Left kidney (tissue), 1 donor: ENCODE measurements at regions not wholly inside any gene's neighbourhood (a gene's known extent, or its start where the extent isn't known, plus 50 kb on each side); places are given as distances from the start of the nearest gene placed in this dataset.

Experiments
- DNase-seq: peaks from one replicate; pipeline ENCODE4 v3.0.0-alpha.2; 2013

DNA sequence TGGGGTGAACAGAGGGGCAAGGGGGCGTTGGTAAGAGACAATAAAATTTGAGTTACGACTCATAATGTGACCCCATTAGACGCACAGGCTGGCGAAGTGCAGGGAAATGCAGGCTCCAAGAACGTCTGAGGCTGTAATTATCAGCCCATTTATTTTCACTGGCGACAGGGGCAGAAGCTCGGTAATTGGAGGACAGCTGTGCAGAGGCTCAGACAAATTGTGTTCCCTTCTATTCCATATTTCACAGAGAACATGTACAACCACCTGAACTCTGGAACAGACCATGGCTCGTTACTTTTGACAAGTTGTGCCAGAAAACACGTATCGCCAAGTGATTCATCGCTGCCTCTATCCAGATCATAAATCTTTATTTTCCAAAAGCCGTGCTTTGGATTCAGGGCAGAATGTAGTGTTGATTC is 137.3 kb upstream of the FRMD4A start:
- peak; percentile 36 for DNase-seq

DNA sequence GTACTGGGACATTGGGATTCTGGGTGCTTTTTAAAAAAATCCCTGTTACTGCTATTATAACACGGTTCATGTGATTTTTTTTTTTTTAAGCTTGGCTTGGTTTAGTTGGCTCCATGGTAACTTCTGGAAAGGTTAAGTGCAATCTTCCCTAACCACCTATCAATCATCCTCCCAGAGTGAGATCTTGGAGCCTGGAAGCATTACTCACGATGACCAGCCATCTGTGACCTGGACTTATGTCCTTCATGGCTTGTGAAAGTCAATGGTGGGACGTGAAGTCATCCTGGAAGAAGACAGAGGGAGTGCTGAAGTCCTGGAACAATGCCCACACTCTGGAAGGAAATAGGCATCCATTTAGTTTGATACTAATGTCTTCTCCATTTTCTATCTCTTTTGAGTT is 135.5 kb upstream of the FRMD4A start:
- DNase-seq = peak; percentile 28

DNA sequence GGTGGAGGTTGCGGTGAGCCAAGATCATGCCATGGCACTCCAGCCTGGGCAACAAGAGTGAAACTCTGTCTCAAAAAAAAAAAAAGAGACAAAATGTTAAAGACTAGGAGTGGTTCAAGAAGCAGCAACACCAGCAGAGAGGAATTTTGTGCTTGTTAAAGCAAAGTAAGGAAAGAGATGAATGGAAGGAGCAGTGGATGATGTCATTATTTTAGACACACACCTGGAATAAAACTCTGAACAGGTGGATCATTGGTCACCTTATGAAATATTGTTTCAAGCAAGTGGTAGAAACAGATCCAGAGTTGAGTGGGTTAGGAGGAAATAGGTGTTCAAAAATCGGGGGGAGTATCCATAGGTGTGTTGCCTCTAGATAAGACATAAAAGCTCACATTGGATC is 129.7 kb upstream of the FRMD4A start:
- no peak for DNase-seq

DNA sequence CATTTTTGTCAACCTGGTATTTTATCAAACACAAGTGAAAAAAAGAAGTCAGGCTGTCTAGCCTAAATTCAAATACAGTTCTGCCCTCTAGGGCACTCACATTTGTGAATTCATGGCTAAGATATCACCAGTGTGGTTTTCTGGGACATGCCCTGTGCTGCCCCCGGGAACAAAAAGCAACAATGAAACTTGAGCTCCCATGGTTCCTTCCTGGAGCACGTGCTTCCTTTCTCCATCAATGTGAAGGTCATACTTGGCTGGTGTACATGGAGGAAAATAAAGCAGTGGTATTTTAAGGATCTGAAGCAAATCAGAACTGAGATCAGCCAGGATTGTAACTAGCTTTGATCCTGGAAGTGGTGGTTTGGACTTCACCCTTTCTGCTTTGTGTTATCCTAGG is 128.9 kb upstream of the FRMD4A start:
- DNase-seq = no peak

DNA sequence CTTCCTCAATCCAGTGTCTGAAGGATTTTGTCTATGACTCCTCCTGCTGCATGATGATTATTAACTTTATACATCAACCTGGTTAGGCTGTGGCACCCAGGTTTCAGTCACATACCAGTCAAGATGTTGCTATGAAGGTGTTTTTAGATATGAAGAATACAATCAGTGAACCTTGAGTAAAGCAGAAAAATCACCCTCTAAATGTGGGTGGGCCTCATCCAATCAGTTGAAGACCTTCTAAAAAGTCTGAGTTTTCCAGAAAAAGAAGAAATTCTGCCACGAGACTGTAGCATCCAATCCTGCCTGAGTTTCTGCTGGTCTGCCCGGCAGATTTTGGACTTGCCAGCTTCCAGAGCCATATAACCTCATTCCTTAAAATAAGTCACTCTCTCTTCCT is 126.1 kb upstream of the FRMD4A start:
- DNase-seq = no peak

DNA sequence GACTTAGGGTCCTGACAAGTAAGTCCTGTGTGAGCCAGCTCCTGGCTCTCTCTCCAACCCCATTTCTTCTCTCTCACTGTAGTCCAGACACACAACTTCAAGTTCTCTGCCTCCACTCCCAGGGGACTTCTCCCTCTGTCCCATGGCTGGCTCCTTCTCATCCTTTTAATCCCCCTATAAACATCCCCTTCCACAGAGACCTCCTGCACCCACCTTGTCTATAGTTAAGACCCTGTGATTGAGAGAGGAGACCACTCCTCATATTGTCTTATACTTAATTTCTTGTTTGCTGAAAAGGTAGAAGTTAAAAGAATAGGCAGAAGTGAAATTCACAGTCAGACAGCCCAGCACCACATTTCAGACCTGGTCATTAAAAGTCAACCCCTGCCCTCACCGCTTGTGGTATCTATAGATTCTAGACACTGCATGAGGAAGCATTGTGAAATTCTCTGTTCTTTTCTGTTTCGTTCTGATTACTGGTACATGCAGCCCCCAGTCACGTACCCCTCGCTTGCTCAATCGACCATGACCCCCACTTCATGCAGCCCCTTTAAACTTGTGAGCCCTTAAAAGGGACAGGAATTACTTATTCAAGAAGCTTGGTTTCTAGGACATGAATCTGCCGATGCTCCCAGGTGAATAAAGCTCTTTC is 125.6 kb upstream of the FRMD4A start:
- no peak for DNase-seq

DNA sequence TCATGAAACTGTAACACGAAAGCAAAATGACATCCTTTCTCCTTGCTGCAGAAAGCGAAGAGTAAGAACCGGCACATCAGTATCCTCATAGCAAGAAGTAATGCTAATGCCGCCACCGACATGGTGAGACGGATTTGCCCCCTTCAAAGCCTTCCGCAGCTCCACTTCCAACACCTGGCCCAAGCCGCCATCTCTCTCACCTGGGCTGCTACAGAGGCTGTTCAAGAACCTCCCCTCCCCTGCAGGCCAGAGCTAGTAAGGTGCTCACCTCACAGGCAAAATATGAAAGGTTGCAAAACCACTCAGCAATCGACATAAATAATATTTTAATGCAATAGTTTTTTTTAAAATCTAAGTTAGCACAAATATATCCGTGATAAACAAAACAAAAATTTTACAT is 123.9 kb upstream of the FRMD4A start:
- no peak for DNase-seq

DNA sequence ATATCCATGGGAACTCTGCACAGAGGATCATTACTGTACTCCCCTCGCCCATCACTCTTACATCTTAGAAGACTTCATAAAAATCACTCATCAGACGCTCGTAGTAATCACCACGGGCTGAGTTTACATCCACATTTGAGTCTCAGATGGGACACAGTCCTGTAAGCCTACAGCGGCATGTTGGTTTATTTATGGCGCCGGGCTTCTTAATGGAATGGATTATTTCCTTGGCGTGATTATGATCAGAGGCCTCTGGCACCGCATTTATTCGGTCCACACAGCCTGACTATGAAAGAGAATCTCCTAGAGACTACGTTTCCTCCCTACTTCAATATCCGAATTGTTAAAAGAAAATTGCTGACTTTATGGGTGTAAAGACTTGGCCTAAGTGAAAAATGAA is 123.5 kb upstream of the FRMD4A start:
- DNase-seq = no peak

DNA sequence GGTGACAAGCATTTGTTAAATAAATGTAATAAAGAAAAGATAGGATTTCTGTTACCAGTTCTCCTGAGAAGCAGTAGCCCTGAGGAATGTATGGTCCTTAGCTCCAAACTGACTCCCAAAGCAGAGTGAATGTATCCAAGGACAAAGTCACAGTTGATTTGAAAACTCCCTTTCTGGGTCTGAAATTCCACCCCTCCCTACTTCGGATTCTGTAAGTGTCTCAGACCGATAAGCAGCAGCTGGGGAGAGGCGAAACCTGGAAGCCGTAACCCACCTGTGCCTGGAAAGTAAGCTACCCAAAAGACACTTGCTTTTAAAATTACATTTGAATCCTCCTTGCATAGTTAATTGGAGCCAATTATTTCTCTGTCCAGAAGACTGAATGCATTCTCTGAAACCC is 122.9 kb upstream of the FRMD4A start:
- DNase-seq = no peak

DNA sequence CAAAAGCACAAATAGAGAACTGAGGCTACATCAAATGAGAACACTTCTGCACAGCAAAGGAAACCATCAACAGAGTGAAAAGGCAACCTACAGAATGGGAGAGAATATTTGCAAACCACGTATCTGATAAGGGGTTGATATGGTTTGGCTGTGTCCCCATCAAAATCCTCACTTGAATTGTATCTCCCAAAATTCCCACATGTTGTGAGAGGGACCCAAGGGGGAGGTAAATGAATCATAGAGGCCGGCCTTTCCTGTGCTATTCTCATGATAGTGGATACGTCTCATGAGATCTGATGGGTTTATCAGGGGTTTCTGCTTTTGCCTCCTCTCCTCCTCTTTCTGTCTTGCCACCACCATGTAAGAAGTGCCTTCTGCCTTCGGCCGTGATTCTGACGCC is 120.6 kb upstream of the FRMD4A start:
- DNase-seq = no peak

DNA sequence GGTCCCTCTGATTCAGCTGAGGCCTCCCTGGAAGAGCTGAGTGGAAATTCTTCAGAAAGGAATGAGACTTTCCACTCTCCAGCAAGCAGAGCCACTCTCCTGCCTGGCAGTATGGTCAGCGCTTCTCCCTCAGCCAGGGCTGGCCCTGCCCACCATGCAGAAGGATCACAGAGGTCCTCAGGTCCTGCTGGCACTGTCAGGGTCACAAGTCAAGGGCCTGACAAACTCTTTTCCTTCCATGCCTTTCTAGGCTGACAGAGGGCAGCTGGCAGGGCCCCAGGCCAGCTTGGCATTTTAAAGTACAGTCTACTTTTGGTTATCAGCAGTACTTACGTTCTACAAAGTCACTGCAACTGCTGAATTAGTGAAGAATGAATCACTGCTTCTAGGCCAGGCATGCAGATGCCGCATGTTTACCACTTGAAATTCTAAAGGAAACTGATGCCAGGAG is 119.3 kb upstream of the FRMD4A start:
- no peak for DNase-seq

DNA sequence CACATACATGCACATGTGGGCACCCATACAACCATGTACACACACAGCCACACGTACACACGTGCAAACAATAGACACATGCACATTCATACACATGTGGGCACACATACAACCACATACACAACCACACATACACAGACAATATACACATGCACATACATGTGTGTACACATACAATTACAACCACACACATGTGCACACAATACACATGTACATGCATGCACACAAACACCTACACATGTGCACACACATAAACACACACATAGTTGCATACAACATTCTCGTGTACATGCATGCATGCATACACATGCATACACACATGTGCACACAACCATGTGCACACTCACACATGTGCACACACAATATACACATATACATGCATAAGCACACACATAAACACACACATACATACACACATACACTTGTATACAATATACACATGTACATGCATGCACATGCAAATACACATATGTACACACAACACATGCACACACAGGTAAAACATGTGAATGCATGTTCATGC is 118.6 kb upstream of the FRMD4A start:
- no peak for DNase-seq

DNA sequence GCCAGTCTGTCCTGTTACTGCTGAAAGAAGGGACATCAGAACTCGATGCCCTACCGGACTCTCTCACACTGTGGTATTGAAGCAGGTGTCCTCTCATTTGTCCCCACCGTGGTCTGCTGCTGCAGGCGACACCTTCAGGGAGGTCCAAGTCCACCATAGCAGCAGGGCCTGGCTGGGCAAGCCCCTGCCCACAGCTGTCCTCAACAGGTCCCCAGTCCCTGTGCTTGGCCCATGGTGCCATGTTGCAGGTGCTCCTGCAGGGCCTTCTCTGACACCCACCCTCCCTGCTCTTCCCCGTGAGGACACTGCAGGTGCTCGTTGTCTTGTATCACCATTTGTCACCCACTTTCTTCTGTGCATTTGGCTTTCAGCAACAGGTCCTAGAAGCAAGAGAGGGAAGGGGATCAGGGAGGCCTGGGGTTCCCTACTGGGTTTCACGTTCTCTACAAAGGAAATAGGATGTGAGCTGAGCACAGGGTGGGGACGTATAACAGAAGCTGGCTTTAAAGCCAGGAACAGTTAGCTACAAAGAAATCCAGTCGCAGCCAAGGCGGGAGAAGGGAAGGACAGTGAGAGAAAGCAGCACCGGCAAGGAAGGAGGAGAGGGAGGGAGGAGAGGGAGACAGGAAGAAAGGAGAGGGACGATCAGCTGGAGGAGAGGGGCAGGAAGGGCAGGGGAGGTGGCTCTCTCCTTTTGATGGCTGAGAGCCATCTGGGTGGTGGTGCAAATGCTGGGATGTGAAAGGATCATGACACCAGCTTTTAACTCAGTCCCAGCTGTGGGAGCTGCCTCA is 117.7 kb upstream of the FRMD4A start:
- DNase-seq = no peak

DNA sequence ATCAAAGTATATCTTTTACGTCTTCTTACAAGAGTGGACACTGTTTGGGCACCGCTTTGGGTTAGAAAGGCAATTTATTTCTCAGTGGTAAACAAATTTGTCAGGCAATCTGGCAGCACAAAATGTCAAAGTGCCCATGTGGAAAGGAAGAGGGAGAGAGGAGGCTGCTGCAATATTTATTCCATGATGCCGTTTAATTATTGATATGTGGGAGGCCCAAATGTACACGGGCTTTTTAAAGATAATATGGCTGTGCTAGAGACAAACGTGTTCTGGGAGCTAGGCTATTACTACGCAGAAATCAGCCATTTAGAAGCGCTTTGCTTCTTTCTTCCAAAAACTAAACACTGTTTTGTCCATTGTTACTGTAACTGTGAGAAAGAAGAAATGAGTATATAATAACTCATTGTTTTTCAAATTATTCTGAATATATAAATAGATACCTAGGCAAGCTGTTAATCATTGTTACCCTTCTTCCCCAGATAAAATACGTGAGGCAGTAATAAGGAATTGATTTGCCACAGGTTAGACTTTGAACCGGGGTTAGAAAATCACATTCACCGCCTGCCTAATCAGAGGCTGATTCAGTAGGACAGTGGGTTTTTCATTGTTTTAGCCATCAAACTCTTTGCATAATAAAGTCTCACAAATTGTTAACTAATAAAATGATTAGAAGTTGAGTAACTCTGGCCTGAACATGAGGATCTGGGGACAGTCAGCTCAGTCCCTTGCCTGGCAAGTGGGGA is 116.5 kb upstream of the FRMD4A start:
- no peak for DNase-seq

DNA sequence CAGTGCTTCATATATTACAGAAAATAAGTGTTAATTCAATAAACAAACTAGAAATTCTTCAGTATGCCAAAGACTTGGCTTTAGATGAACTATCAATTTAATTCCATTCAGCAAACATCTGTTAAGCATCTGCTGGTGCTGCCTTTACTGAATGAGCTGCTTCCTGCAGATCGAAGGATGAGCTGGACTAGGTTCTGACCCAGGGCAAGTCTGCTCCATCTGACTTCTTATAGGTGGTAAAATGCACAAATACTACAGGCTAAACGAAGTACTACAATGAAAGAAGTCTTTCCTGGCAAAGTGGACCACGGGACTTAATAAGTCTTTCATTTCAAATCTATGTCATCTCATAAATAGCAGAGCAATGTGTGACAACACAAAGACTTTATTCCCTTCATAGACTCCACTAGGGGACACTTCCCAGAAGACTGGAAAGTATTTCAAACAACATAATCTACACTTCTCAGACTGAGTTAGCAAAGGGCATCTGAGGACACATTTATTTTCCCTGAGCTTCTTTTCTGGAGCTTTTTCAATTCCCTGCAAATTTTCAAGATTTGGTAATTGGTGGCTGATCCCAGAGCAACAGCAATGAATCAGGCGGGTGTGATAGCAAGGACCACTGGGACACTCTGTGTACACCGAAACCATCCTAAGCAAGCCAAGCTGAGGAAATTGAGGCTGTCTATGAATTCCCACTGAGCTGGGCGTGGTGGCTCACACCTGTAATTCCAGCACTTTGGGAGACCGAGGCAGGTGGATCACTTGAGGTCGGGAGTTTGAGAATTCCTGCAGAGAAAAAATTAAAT is 108.9 kb upstream of the FRMD4A start:
- no peak for DNase-seq

DNA sequence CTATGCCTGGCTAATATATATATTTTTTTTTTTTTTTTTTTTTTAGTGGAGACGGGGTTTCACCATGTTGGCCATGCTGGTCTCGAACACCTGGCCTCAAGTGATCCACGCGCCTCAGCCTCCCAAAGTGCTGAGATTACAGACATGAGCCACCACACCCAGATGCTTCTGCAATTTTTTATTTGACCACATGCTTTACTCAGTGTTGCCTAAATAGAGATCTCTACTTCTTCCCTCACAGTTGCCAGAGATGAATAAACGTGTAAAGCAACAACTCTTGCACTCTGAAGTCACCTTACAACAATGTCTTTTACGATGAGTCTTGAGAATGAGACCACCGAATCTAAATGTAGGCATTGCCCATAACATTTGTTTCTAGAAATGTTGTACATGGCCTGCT is 107.9 kb upstream of the FRMD4A start:
- no peak for DNase-seq

DNA sequence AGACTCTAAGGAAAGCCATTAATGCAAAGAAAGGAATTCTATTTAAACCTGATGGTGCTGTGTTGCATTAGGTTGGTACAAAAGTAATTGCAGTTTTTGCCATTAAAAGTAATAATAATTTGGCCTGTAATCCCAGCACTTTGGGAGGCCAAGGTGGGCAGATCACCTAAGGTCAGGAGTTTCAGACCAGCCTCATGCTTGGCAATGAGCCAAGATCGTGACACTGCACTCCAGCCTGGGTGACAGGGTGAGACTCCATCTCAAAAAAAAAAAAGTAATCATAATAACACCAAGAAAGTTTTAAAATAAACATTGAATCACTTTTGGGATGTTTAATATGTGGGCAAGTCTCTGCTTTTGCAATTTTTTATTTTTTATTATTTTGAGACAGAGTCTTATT is 107.3 kb upstream of the FRMD4A start:
- no peak for DNase-seq

DNA sequence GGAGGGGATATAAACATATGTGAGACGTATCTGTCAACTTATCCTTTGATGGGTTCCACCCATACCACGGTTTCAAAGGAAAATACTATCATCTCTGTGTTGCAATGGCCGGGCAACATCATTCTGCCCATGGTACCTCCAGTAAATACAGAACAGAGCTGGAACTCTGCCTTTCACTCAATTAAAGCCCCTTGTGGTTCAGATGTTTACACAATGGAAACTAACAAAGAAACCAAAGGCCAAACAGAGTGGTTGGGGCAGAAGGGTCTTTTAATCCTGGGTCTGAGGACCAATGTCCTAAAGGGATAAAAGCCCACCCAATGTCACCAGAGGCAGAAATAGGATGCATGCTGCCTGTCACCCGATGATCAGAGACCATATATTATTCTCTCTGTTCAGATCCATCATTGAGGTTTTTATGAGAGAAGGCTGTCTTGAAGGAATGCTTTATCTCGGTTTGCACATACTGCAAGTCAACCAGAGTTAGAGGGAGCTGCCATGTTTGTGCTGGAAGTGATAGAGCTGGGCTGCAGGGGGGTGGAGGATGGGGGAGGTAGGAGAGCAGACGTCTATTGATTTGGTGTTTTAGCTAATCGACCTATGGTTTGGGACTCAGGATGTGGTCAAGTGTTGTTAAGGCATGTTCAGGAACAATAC is 105.4 kb upstream of the FRMD4A start:
- no peak for DNase-seq

DNA sequence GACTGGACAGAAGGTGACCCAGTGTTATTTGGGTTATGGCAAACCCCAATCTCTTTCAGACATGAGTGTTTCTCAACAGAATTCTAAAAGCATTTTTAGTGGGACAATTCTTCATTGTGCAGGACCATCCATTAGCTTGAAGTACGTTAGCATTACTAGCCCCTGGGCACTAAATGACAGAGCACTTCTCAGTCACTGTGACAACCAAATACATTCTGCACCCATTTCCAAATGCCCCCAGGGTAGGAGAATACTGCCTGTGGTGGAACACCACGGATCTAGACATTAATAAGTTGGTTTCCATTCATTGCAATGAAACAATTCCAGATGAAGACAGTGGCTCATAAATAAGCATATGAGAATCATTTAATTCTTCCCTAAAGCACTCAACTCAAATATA is 102.4 kb upstream of the FRMD4A start:
- no peak for DNase-seq

DNA sequence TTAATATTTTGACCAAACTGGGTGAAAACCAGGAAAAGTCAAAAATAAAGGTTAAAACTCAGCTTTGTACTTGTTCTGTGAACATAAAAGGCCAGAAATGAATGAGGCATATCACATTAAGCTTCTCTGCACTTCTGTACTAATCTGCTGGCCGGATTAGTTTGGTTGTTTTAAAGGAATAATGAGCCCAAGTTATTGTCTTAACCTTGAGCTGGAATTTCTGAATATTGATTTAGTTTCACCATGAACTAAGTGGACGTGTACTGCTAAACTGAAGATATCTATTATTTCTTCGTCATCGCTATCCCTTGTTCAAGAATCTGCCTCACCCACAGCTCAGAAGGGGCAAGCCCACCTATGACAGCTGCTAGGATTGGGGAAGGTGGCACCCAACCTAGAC is 101.1 kb upstream of the FRMD4A start:
- no peak for DNase-seq

DNA sequence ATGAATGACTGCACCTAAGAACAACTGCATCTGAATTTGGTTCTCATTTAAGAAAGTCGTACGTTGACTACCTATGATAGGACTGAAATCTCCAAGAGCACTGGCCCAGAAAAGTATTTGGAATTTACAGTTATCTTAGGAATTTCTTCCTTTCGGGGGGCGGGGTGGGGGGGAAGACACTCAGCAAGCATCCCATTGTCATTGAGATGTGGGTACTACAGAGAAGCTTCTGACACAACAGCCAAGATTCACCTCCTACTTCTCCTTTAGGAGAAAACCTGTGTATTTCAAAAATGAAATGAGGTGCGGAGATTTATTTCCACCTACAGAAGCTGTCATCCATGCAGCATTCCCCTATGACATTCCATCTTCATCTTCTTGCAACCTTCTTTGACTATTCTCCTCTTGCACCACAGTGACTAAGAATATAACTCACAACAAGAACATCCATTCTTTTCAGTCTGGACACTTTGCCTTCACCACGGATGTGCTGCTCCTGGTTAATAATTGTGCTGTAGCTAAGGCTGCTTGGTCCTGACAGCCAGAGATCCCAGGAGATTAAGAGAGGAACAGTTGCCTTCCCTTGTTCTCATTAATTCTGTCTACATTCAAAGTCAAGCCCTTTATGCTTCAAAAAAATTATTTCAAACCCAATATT is 98.4 kb upstream of the FRMD4A start:
- DNase-seq = no peak
